H1 (cell line): ENCODE measurements at regions not wholly inside any gene's neighbourhood (a gene's known extent, or its start where the extent isn't known, plus 50 kb on each side); places are given as distances from the start of the nearest gene placed in this dataset.

Source experiments
- CTCF ChIA-PET: fragments of 300-600 bp; sonication (Branson Sonifier 250); formaldehyde crosslinking; loops from one replicate; lab custom pipeline; 2021; ENCODE audit not compliant: partially characterized antibody; lab: Charles Lee
- POLR2A ChIA-PET: fragments of 300-600 bp; sonication (Branson Sonifier 250); formaldehyde crosslinking; loops from one replicate; lab custom pipeline; 2021; ENCODE audit warnings: inconsistent platforms; ENCODE audit not compliant: partially characterized antibody; lab: Charles Lee
- DNase-seq, 2 experiments: peaks; one replicate each; pipeline versions ENCODE4 v3.0.0 to v3.0.0-alpha.2; 2010 to 2022; ENCODE audit warnings: low spot score in 2 of 2, low read depth in 1 of 2, mixed read lengths in 1 of 2
- FAIRE-seq: peaks from 2 replicates; lab custom pipeline; 2011; peaks lifted over from hg19 to GRCh38; lab: Jason Lieb, UNC
- H2AFZ ChIP-seq: 2 replicates; pipeline ENCODE4 v1.8.1; 2012; ENCODE audit warnings: low read length, inconsistent platforms
- H2AK5ac ChIP-seq: 2 replicates; pipeline ENCODE4 v1.6.1; 2013; ENCODE audit warnings: low read depth, low read length
- H2BK120ac ChIP-seq: replicated peaks from 2 replicates; pipeline ENCODE3; 2013; ENCODE audit warnings: low read depth, low read length, inconsistent platforms
- H2BK12ac ChIP-seq: 2 replicates; pipeline ENCODE4 v1.6.1; 2013; ENCODE audit warnings: low read depth, low read length
- H2BK15ac ChIP-seq: 2 replicates; pipeline ENCODE4 v1.6.1; 2013; ENCODE audit warnings: low read length
- H2BK20ac ChIP-seq: 2 replicates; pipeline ENCODE4 v1.6.1; 2013; ENCODE audit warnings: low read length
- H2BK5ac ChIP-seq: 2 replicates; pipeline ENCODE4 v1.6.1; 2013; ENCODE audit warnings: low read depth, low read length
- H3K14ac ChIP-seq: 2 replicates; pipeline ENCODE4 v1.6.1; 2013; ENCODE audit warnings: inconsistent platforms; ENCODE audit not compliant: insufficient read length
- H3K18ac ChIP-seq: 2 replicates; pipeline ENCODE4 v1.6.1; 2013; ENCODE audit warnings: low read length; ENCODE audit errors: extremely low read depth
- H3K23ac ChIP-seq: 2 replicates; pipeline ENCODE4 v1.6.1; 2013; ENCODE audit warnings: inconsistent platforms; ENCODE audit not compliant: insufficient read length
- H3K23me2 ChIP-seq: 2 replicates; pipeline ENCODE4 v1.6.1; 2013; ENCODE audit warnings: low read depth, low read length
- H3K27ac ChIP-seq: 2 replicates; pipeline ENCODE4 v1.6.1; 2011; ENCODE audit warnings: low read depth, low read length, inconsistent platforms
- H3K27me3 ChIP-seq, 4 experiments: replicated peaks in 1 of 4; 1 replicate in 1 of 4; 2 replicates in 3 of 4; pipeline versions ENCODE4 v1.6.1 to v1.8.1; 2011 to 2013; ENCODE audit warnings: low read length in 3 of 4, mild to moderate bottlenecking in 3 of 4, inconsistent platforms in 2 of 4, mixed read lengths in 2 of 4, moderate library complexity in 1 of 4; ENCODE audit not compliant: control insufficient read depth in 3 of 4, insufficient read depth in 3 of 4; ENCODE audit errors: extremely low read depth in 1 of 4
- H3K36me3 ChIP-seq, 4 experiments: 2 replicates each; pipeline versions ENCODE4 v1.6.1 to v1.8.1; 2011 to 2013; ENCODE audit warnings: mild to moderate bottlenecking in 4 of 4, low read length in 3 of 4, moderate library complexity in 2 of 4, control low read depth in 1 of 4, inconsistent platforms in 1 of 4; ENCODE audit not compliant: insufficient read depth in 4 of 4, control insufficient read depth in 2 of 4
- H3K4ac ChIP-seq: replicated peaks from 2 replicates; pipeline ENCODE3; 2013; ENCODE audit warnings: low read length, low read depth, mixed read lengths, inconsistent platforms; ENCODE audit not compliant: insufficient read length
- H3K4me1 ChIP-seq, 4 experiments: replicated peaks in 1 of 4; 1 replicate in 1 of 4; 2 replicates in 3 of 4; pipeline versions ENCODE4 v1.6.1 to v1.8.1; 2011 to 2013; ENCODE audit warnings: low read length in 3 of 4, inconsistent platforms in 2 of 4, mixed read lengths in 1 of 4; ENCODE audit not compliant: insufficient read depth in 4 of 4, control insufficient read depth in 3 of 4
- H3K4me2 ChIP-seq, 2 experiments: 2 replicates each; pipeline versions ENCODE4 v1.6.1 to v1.8.1; 2011 to 2013; ENCODE audit warnings: low read depth in 2 of 2, low read length in 2 of 2, control low read depth in 1 of 2, inconsistent platforms in 1 of 2, mild to moderate bottlenecking in 1 of 2; ENCODE audit not compliant: insufficient read depth in 1 of 2
- H3K4me3 ChIP-seq, 4 experiments: fragments of 200-600, 300-600 bp in 1 of 4; sonication (generic), shearing (Covaris generic), sonication (Bioruptor Twin) in 1 of 4; 2 replicates each; pipeline versions ENCODE4 v1.5.1 to v1.8.1; 2011 to 2016; ENCODE audit warnings: low read length in 4 of 4, low read depth in 3 of 4, control low read depth in 2 of 4, inconsistent platforms in 2 of 4, mild to moderate bottlenecking in 2 of 4, mixed read lengths in 1 of 4, moderate library complexity in 1 of 4; ENCODE audit not compliant: insufficient read depth in 2 of 4; ENCODE audit errors: extremely low read depth in 1 of 4
- H3K56ac ChIP-seq: replicated peaks from 2 replicates; pipeline ENCODE3; 2013; ENCODE audit warnings: low read depth, mild to moderate bottlenecking, mixed read lengths, low read length, inconsistent platforms; ENCODE audit not compliant: insufficient read length
- H3K79me1 ChIP-seq: 2 replicates; pipeline ENCODE4 v1.6.1; 2013; ENCODE audit warnings: low read depth, low read length, control low read depth
- H3K79me2 ChIP-seq, 2 experiments: 2 replicates each; pipeline versions ENCODE4 v1.6.1 to v1.8.1; 2012 to 2013; ENCODE audit warnings: low read length in 2 of 2, mild to moderate bottlenecking in 2 of 2, inconsistent platforms in 1 of 2; ENCODE audit not compliant: insufficient read depth in 2 of 2, control insufficient read depth in 1 of 2
- H3K9ac ChIP-seq, 4 experiments: replicated peaks in 1 of 4; 1 replicate in 1 of 4; 2 replicates in 3 of 4; pipeline versions ENCODE4 v1.6.1 to v1.8.1; 2011 to 2013; ENCODE audit warnings: low read depth in 3 of 4, low read length in 3 of 4, control low read depth in 2 of 4, mild to moderate bottlenecking in 2 of 4, moderate library complexity in 2 of 4, inconsistent platforms in 1 of 4; ENCODE audit errors: extremely low read depth in 1 of 4
- H3K9me3 ChIP-seq, 2 experiments: 2 replicates each; pipeline versions ENCODE4 v1.6.1 to v1.8.1; 2012 to 2013; ENCODE audit warnings: mild to moderate bottlenecking in 2 of 2, moderate library complexity in 2 of 2, control low read depth in 1 of 2, inconsistent platforms in 1 of 2, low read depth in 1 of 2, low read length in 1 of 2, mixed read lengths in 1 of 2; ENCODE audit not compliant: insufficient read depth in 2 of 2
- H4K20me1 ChIP-seq, 2 experiments: replicated peaks in 1 of 2; 2 replicates each; pipeline versions ENCODE3 to v1.8.1; 2011 to 2013; ENCODE audit warnings: inconsistent platforms in 2 of 2, low read length in 2 of 2, mild to moderate bottlenecking in 1 of 2; ENCODE audit not compliant: insufficient read depth in 2 of 2, control insufficient read depth in 1 of 2
- H4K5ac ChIP-seq: 2 replicates; pipeline ENCODE4 v1.6.1; 2013; ENCODE audit warnings: low read length, low read depth, mixed read lengths, inconsistent platforms; ENCODE audit not compliant: insufficient read length
- H4K8ac ChIP-seq: 2 replicates; pipeline ENCODE4 v1.8.0; 2013; ENCODE audit warnings: mild to moderate bottlenecking, moderate library complexity, low read length, inconsistent platforms; ENCODE audit not compliant: insufficient read depth; ENCODE audit errors: extremely low read depth
- H4K91ac ChIP-seq: replicated peaks from 2 replicates; pipeline ENCODE3; 2013; ENCODE audit warnings: low read length, mixed read lengths, inconsistent platforms; ENCODE audit not compliant: insufficient read length
- RBBP5 ChIP-seq: IDR thresholded peaks from 2 replicates; pipeline ENCODE4 v1.7.1; 2012; ENCODE audit warnings: low read depth, mild to moderate bottlenecking, inconsistent platforms, low read length, moderate library complexity, borderline replicate concordance
- WGBS, 2 experiments: shearing (Covaris generic) in 1 of 2; methylation state at CpG; one replicate each; pipeline versions ENCODE4 v1.1.6 to v1.1.7; 2013 to 2015; ENCODE audit warnings: low lambda C conversion rate in 2 of 2, mixed read lengths in 2 of 2, inconsistent platforms in 1 of 2, low coverage in 1 of 2, missing lambda C conversion rate in 1 of 2; ENCODE audit not compliant: insufficient replicate concordance in 2 of 2, insufficient coverage in 1 of 2, insufficient read length in 1 of 2; ENCODE audit errors: extremely low coverage in 1 of 2, missing lambda C conversion rate in 1 of 2; 5-methylcytosine and 5-hydroxymethylcytosine counted together

- Histone ChIP-seq H3K23me2 (no peaks in the 10 kb centered on the region), H2BK20ac (no peak overlapping the region), H3K9ac (no peak overlapping the region), H4K5ac (no peak overlapping the region), H3K4me1 (no peaks in the 10 kb centered on the region), H3K9me3 (no peaks in the 10 kb centered on the region), H3K36me3 (no peaks in the 10 kb centered on the region), H4K8ac (no peak overlapping the region), H2BK12ac (no peak overlapping the region), H3K27me3 (no peaks in the 10 kb centered on the region), H3K79me2 (no peaks in the 10 kb centered on the region), H3K4ac (no peak overlapping the region), H3K27ac (no peak overlapping the region), H3K4me2 (no peak overlapping the region), H2AK5ac (no peak overlapping the region), H2BK120ac (no peak overlapping the region), H3K79me1 (no peaks in the 10 kb centered on the region), H4K91ac (no peak overlapping the region), H3K56ac (no peak overlapping the region), H3K18ac (no peak overlapping the region), H3K4me3 (no peak overlapping the region), H2AFZ (no peak overlapping the region), H3K14ac (no peak overlapping the region), H3K23ac (no peak overlapping the region), H2BK5ac (no peak overlapping the region), H2BK15ac (no peak overlapping the region), H4K20me1 (no peaks in the 10 kb centered on the region)
- WGBS, 2 experiments, result 89% methylated on average over 3 of the region's 3 CpGs; no CpG with 5 or more reads in 1 of the 2 experiments
- ChIA-PET POLR2A (interaction anchor here (0.7 kb wide), 1 partner anchor 14 kb away, joined by 3 read pairs; no protein-coding TSS in a partner anchor), CTCF (no interaction called here)
- no peak for FAIRE-seq
- no peak for DNase-seq
- no peak for TF ChIP-seq RBBP5
- TF ChIP-seq, all 59 proteins: peak for 0
These were observed 60.4 kb downstream of the PAGE2 start for GRCh38 chrX:55149242-55149641.
